ENCODE measurements at regions not wholly inside any gene's neighbourhood (a gene's known extent, or its start where the extent isn't known, plus 50 kb on each side); places are given as distances from the start of the nearest gene placed in this dataset.

DNA sequence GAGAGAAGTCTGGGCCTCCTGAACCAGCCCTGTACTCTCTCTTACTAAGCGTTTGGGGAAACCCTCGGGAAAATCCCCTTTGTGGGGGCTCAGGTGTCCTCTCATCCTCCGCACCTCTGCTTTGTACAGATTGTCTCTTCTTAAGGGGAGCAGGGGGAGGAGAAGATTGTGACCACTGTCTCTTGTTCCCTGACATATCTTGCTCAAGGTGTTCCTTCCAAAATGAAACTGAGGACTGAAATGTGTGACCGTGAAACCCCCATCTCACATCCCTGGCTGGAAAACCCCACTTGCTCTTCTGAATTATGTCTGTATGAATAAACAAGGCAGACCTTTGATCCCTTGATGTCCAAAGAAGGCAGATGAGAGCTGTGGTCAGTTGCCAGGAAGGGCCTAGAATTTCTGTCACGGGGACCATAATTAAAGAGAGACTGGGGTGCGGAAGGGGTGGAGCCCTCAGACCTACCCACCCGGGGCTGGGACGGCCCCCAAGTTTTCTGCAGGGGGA lies 369.8 kb downstream of the AACS start (continued):
- TF ChIP-seq EP300 (IDR thresholded peaks at IDR 0.05; ENCODE audit: borderline replicate concordance in 1 of 2, low read depth in 2 of 2, low read length in 2 of 2) (no peak), FOSL1 (IDR thresholded peaks at IDR 0.05; ENCODE audit: insufficient read depth, low read depth, low read length) (no peak), ASH2L (IDR thresholded peaks at IDR 0.05; ENCODE audit: low read length) (no peak), TAF7 (optimal IDR thresholded peaks at IDR 0.05; ENCODE audit: borderline replicate concordance, low read depth, low read length) (no peak), KDM5A (IDR thresholded peaks at IDR 0.05; ENCODE audit: low read length) (no peak)
- TF ChIP-seq, protein P1, sequence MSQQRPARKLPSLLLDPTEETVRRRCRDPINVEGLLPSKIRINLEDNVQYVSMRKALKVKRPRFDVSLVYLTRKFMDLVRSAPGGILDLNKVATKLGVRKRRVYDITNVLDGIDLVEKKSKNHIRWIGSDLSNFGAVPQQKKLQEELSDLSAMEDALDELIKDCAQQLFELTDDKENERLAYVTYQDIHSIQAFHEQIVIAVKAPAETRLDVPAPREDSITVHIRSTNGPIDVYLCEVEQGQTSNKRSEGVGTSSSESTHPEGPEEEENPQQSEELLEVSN (IDR thresholded peaks at IDR 0.05): no peak
- TF ChIP-seq, protein P2, sequence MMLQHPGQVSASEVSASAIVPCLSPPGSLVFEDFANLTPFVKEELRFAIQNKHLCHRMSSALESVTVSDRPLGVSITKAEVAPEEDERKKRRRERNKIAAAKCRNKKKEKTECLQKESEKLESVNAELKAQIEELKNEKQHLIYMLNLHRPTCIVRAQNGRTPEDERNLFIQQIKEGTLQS (IDR thresholded peaks at IDR 0.05; ENCODE audit: insufficient read depth, low read depth, low read length): no peak
